GM12801 (cell line): ENCODE measurements at regions not wholly inside any gene's neighbourhood (a gene's known extent, or its start where the extent isn't known, plus 50 kb on each side); places are given as distances from the start of the nearest gene placed in this dataset.

Experiments
- TF ChIP-seq, protein P1 (sequence below): IDR thresholded peaks from one replicate; pipeline ENCODE4 v1.5.1; 2011; ENCODE audit warnings: control low read depth; ENCODE audit not compliant: insufficient read length; ENCODE audit errors: extremely low read depth

DNA sequence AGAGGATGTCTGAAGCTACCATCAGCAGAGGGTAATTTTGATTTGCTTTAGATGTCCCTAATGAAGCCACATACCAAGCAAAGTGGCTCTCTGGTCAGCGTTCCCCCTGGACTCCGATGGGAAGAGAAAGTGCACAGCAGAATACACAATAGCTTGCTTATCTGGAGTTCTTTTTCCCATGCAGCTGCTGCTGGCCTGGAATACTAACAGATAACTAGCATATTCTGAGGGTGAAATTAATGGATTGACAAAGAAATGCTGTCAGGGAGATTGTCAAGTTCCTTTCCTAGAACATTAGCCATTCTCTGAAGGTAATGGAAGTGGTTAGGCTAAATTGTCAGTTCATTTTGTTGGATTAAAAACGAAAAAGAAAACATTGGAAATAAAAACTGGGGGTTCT is 391.3 kb downstream of the FLRT2 start:
- TF ChIP-seq, protein P1, sequence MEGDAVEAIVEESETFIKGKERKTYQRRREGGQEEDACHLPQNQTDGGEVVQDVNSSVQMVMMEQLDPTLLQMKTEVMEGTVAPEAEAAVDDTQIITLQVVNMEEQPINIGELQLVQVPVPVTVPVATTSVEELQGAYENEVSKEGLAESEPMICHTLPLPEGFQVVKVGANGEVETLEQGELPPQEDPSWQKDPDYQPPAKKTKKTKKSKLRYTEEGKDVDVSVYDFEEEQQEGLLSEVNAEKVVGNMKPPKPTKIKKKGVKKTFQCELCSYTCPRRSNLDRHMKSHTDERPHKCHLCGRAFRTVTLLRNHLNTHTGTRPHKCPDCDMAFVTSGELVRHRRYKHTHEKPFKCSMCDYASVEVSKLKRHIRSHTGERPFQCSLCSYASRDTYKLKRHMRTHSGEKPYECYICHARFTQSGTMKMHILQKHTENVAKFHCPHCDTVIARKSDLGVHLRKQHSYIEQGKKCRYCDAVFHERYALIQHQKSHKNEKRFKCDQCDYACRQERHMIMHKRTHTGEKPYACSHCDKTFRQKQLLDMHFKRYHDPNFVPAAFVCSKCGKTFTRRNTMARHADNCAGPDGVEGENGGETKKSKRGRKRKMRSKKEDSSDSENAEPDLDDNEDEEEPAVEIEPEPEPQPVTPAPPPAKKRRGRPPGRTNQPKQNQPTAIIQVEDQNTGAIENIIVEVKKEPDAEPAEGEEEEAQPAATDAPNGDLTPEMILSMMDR = no peak

DNA sequence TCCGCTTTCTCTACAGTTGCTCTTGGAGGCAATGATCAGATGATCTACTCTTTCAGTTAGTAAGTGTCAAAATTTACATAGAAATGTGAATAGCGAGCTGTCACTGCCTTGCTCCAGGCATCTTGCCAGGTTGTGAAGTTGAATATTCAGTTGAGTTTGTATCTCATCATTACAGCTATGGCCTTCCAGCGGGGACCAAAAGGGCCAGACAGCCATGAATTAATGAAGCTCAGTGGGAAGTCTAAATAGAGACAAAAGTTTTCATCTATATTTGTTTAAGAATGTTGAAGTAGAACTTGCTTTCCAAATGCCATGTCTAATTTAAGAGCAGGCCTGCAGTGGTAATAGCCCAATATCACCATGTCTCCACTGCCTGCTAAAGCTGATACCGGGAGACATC is 387.8 kb downstream of the FLRT2 start:
- TF ChIP-seq, protein P1 = no peak

DNA sequence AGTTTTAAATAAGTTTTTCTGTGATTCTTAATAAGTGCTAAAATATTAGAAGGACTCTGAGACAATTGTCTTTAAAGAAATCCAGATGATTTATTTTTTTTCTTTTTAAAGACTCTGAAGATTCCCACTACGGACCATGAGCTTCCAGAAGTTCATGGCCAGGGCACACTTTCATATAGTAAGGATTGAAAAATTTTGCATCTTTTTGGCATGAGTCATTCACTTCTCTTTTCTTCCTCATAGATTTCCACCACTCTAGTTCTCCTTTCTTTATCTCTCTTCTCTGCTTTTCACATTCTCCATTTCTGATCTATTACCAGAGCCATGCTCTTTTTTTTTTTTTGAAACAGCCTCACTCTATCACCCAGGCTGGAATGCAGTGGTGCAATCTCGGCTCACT is 385.8 kb downstream of the FLRT2 start:
- TF ChIP-seq, protein P1 = no peak

DNA sequence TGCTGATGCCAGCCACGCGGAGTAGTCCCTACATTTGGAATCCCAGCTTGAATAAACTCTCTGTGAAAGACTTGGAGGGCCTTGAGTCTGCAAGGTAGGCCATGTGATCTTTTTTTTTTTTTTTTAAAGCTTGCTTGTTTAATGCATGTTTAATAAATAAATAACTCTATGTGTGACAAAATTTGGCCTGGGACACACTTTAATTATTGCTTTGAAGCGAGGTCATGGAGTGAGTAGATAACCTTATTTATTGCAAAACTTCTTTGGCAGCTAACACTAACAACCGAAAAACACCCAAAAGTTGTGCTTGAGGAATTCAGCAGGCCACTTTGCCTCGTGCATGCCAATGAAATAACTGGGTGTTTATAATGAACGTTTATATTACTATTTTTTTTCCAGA is 382.2 kb downstream of the FLRT2 start:
- TF ChIP-seq, protein P1 = no peak

DNA sequence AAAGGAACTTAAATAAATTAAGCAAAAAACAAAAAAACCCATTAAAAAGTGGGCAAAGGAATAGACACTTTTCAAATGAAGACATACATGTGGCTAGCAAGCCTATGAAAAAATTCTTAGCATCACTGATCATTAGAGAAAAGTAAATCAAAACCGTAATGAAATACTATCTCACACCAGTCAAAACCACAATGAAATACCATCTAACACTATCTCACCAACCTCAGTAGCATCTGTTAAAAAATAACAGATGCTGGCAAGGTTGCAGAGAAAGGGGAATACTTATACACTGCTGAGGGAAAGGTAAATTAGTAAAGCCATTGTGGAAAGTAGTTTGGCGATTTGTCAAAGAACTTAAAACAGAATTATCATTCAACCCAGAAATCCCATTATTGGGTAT is 381.1 kb downstream of the FLRT2 start:
- TF ChIP-seq, protein P1 = no peak

DNA sequence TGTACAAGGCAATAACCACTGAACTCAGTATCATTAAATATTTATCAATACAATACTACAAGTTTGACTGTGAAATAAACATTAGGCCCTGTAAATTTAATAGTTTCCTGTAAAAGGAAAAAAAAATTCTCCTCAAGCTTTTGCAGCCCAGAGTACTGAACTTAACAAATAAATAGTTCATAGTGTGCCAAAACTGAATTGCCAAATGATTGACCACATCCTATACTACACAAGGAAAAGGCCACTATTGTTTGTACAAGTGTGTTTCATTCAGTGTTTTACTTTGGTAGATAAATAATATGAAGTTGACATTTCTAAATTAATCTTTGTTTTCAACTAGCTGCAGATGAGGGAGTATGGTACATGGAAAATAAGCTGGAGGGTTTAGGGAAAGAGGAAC is 379.6 kb downstream of the FLRT2 start:
- TF ChIP-seq, protein P1 = no peak

DNA sequence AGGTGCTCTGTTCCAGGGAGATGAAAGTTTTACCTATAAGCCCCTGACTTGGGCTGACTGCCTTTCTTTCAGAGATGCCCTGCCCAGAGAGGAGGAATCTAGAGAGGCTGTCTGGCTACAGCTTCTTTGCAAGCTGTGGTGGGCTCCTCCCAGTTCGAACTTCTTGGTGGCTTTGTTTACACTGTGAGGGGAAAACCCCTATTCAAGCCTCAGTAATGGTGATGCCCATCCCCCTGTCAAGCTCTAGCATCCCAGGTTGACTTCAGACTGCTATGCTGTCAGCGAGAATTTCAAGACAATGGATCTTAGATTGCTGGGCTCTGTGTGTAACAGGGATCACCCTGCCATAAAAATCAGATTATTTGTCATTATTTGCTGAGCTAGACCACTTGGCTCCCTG is 377.6 kb downstream of the FLRT2 start:
- TF ChIP-seq, protein P1 = no peak

DNA sequence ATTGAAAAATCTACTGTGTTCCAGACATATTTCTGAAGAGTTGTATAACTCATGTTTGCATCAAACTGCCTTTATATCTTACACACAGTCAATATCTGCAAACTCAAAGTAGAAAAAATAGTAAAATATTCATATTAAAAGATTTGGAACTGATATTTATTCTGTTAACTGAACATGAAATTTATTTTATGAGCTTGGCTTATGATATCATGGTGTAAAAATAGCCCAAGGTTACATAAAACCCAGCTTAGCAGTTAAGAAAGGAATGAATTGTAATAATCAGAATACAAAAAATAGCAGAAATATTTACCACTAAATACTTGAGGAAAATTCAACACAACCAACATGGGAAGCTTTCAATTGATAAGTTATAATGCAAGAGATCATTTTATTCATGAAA is 367.9 kb downstream of the FLRT2 start:
- TF ChIP-seq, protein P1 = no peak
